Neural progenitor cell (in vitro differentiated cells): ENCODE measurements at regions not wholly inside any gene's neighbourhood (a gene's known extent, or its start where the extent isn't known, plus 50 kb on each side); places are given as distances from the start of the nearest gene placed in this dataset.

ENCODE experiments used
- DNase-seq: peaks from one replicate; pipeline ENCODE4 v3.0.0-alpha.2; 2016; ENCODE audit warnings: low spot score
- H2AFZ ChIP-seq: fragments of 200-600 bp; sonication (generic); replicated peaks from 2 replicates; pipeline ENCODE4 v1.6.1; 2016; ENCODE audit warnings: antibody characterized with exemption
- H3F3A ChIP-seq: fragments of 200-600 bp; sonication (generic); 2 replicates; pipeline ENCODE4 v1.6.1; 2016; ENCODE audit warnings: antibody characterized with exemption, low read depth
- H3K27ac ChIP-seq: fragments of 200-600 bp; sonication (generic); 2 replicates; pipeline ENCODE4 v1.5.1; 2016; ENCODE audit warnings: mild to moderate bottlenecking
- H3K27me3 ChIP-seq: fragments of 200-600 bp; sonication (generic); 2 replicates; pipeline ENCODE4 v1.6.1; 2016; ENCODE audit warnings: mild to moderate bottlenecking, moderate library complexity
- H3K36me3 ChIP-seq: fragments of 200-600 bp; sonication (generic); 2 replicates; pipeline ENCODE4 v1.5.1; 2016
- H3K4me1 ChIP-seq: fragments of 200-600 bp; sonication (generic); 2 replicates; pipeline ENCODE4 v1.6.1; 2016; ENCODE audit warnings: mixed run types
- H3K4me2 ChIP-seq: fragments of 200-600 bp; sonication (generic); 2 replicates; pipeline ENCODE4 v1.6.1; 2016
- H3K4me3 ChIP-seq: fragments of 200-600 bp; sonication (generic); 2 replicates; pipeline ENCODE4 v1.5.1; 2016
- H3K79me2 ChIP-seq: fragments of 200-600 bp; sonication (generic); 2 replicates; pipeline ENCODE4 v1.6.1; 2016; ENCODE audit warnings: low read depth
- H3K9ac ChIP-seq: fragments of 200-600 bp; sonication (generic); 2 replicates; pipeline ENCODE4 v1.6.1; 2016
- H3K9me3 ChIP-seq: fragments of 200-600 bp; sonication (generic); 2 replicates; pipeline ENCODE4 v1.5.1; 2016; ENCODE audit warnings: low read depth
- H4K20me1 ChIP-seq: fragments of 200-600 bp; sonication (generic); 2 replicates; pipeline ENCODE4 v1.6.1; 2016; ENCODE audit warnings: low read depth
- H3K27ac Mint-ChIP-seq: 3 replicates; pipeline ENCODE4 v1.8.0; 2021; ENCODE audit warnings: mixed read lengths
- H3K27me3 Mint-ChIP-seq: 2 replicates; pipeline ENCODE4 v1.8.0; 2022; ENCODE audit warnings: low read depth, mild to moderate bottlenecking, inconsistent platforms, moderate library complexity, mixed read lengths; ENCODE audit not compliant: insufficient read depth
- H3K36me3 Mint-ChIP-seq: 3 replicates; pipeline ENCODE4 v1.8.0; 2021; ENCODE audit warnings: mixed read lengths
- H3K4me1 Mint-ChIP-seq: 3 replicates; pipeline ENCODE4 v1.8.0; 2021; ENCODE audit warnings: mixed read lengths
- H3K4me3 Mint-ChIP-seq: 3 replicates; pipeline ENCODE4 v1.8.0; 2021; ENCODE audit warnings: mild to moderate bottlenecking, moderate library complexity, mixed read lengths
- H3K9me3 Mint-ChIP-seq: 3 replicates; pipeline ENCODE4 v1.8.0; 2020; ENCODE audit warnings: mixed read lengths
- CTCF ChIP-seq: fragments of 200-600 bp; sonication (generic); IDR thresholded peaks from 2 replicates; pipeline ENCODE4 v1.5.1; 2017; ENCODE audit warnings: antibody characterized with exemption, mild to moderate bottlenecking
- EZH2 ChIP-seq: fragments of 200-600 bp; sonication (generic); IDR thresholded peaks from 2 replicates; pipeline ENCODE4 v1.6.1; 2017; ENCODE audit warnings: antibody characterized with exemption, mild to moderate bottlenecking, moderate library complexity
- EZH2phosphoT487 ChIP-seq: fragments of 200-600 bp; sonication (generic); IDR thresholded peaks from 2 replicates; pipeline ENCODE4 v1.6.1; 2017; ENCODE audit warnings: antibody characterized with exemption

GRCh38 chr1:187294421-187295201 is 465.9 kb downstream of the PLA2G4A start:
- no peaks in the 10 kb centered on the region for H3K36me3 ChIP-seq
- H3K27ac ChIP-seq, result no peak overlapping the region
- no peaks in the 10 kb centered on the region for H3K9me3 Mint-ChIP-seq
- no peaks in the 10 kb centered on the region for H3K79me2 ChIP-seq
- H4K20me1 ChIP-seq, result no peaks in the 10 kb centered on the region
- no peak overlapping the region for H3K4me2 ChIP-seq
- H2AFZ ChIP-seq, result no peak overlapping the region
- H3F3A ChIP-seq, result no peaks in the 10 kb centered on the region
- H3K9ac ChIP-seq, result no peak overlapping the region
- H3K4me1 Mint-ChIP-seq, result no peaks in the 10 kb centered on the region
- H3K36me3 Mint-ChIP-seq, result no peaks in the 10 kb centered on the region
- no peaks in the 10 kb centered on the region for H3K9me3 ChIP-seq
- no peak for TF ChIP-seq EZH2
- TF ChIP-seq CTCF, result no peak
- no peak for TF ChIP-seq EZH2phosphoT487
- no peaks in the 10 kb centered on the region for H3K4me1 ChIP-seq
- H3K4me3 ChIP-seq, result no peak overlapping the region
- H3K27me3 Mint-ChIP-seq, result no peaks in the 10 kb centered on the region
- H3K27me3 ChIP-seq, result no peaks in the 10 kb centered on the region
- H3K4me3 Mint-ChIP-seq, result no peak overlapping the region
- H3K27ac Mint-ChIP-seq, result no peak overlapping the region
- DNase-seq, result no peak

- Mint-ChIP-seq H3K27me3 (peaks cover 2% of the 10 kb centered on the region), H3K36me3 (no peaks in the 10 kb centered on the region), H3K27ac (no peak overlapping the region), H3K4me1 (no peaks in the 10 kb centered on the region), H3K4me3 (no peak overlapping the region), H3K9me3 (no peaks in the 10 kb centered on the region)
- Histone ChIP-seq H3K4me2 (no peak overlapping the region), H2AFZ (peak overlapping the region; percentile 59), H3K27me3 (no peaks in the 10 kb centered on the region), H3K4me1 (no peaks in the 10 kb centered on the region), H4K20me1 (no peaks in the 10 kb centered on the region), H3K27ac (no peak overlapping the region), H3K36me3 (no peaks in the 10 kb centered on the region), H3F3A (no peaks in the 10 kb centered on the region), H3K9me3 (no peaks in the 10 kb centered on the region), H3K9ac (no peak overlapping the region), H3K4me3 (no peak overlapping the region), H3K79me2 (no peaks in the 10 kb centered on the region)
- DNase-seq, result no peak
- TF ChIP-seq EZH2 (no peak), EZH2phosphoT487 (no peak), CTCF (no peak)
Measured at GRCh38 chr1:187300081-187300480, 471.3 kb downstream of the PLA2G4A start.

- Mint-ChIP-seq H3K4me1 (no peaks in the 10 kb centered on the region), H3K9me3 (no peaks in the 10 kb centered on the region), H3K4me3 (no peak overlapping the region), H3K27me3 (peaks cover 2% of the 10 kb centered on the region), H3K36me3 (no peaks in the 10 kb centered on the region), H3K27ac (no peak overlapping the region)
- Histone ChIP-seq H2AFZ (no peak overlapping the region), H3K9ac (no peak overlapping the region), H3K9me3 (no peaks in the 10 kb centered on the region), H3K79me2 (no peaks in the 10 kb centered on the region), H3K27me3 (no peaks in the 10 kb centered on the region), H3F3A (no peaks in the 10 kb centered on the region), H3K27ac (no peak overlapping the region), H3K4me1 (no peaks in the 10 kb centered on the region), H3K36me3 (no peaks in the 10 kb centered on the region), H3K4me2 (no peak overlapping the region), H4K20me1 (no peaks in the 10 kb centered on the region), H3K4me3 (no peak overlapping the region)
- TF ChIP-seq EZH2 (no peak), EZH2phosphoT487 (no peak), CTCF (no peak)
- DNase-seq, result no peak
Measured at GRCh38 chr1:187306710-187307415, 478.1 kb downstream of the PLA2G4A start.
